ENCODE measurements at regions not wholly inside any gene's neighbourhood (a gene's known extent, or its start where the extent isn't known, plus 50 kb on each side); places are given as distances from the start of the nearest gene placed in this dataset.

- TF ChIP-seq EZH2 (IDR thresholded peaks at IDR 0.05; ENCODE audit: low read length, missing control alignments): no peak
- TF ChIP-seq, protein P1, sequence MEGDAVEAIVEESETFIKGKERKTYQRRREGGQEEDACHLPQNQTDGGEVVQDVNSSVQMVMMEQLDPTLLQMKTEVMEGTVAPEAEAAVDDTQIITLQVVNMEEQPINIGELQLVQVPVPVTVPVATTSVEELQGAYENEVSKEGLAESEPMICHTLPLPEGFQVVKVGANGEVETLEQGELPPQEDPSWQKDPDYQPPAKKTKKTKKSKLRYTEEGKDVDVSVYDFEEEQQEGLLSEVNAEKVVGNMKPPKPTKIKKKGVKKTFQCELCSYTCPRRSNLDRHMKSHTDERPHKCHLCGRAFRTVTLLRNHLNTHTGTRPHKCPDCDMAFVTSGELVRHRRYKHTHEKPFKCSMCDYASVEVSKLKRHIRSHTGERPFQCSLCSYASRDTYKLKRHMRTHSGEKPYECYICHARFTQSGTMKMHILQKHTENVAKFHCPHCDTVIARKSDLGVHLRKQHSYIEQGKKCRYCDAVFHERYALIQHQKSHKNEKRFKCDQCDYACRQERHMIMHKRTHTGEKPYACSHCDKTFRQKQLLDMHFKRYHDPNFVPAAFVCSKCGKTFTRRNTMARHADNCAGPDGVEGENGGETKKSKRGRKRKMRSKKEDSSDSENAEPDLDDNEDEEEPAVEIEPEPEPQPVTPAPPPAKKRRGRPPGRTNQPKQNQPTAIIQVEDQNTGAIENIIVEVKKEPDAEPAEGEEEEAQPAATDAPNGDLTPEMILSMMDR (conservative IDR thresholded peaks at IDR 0.05 in 1 of 2, IDR thresholded peaks at IDR 0.05 in 1 of 2; ENCODE audit: low read depth in 1 of 2, low read length in 2 of 2): no peak
These were observed 322.4 kb downstream of the TMEM161B start for GRCh38 chr5:87946271-87946670.
